HG03457 (cell line): ENCODE measurements at regions not wholly inside any gene's neighbourhood (a gene's known extent, or its start where the extent isn't known, plus 50 kb on each side); places are given as distances from the start of the nearest gene placed in this dataset.
"Not testable (repeated sequence)": the region's sequence is repeated elsewhere in the genome, so short reads cannot be mapped to it uniquely, and the experiment has no call there.

Experiments
- ATAC-seq: cut with Tn5 transposase; IDR thresholded peaks from one replicate; pipeline ENCODE4 v1.9.1; 2021; ENCODE audit warnings: moderate number of reproducible peaks; ENCODE audit not compliant: unreplicated experiment

DNA sequence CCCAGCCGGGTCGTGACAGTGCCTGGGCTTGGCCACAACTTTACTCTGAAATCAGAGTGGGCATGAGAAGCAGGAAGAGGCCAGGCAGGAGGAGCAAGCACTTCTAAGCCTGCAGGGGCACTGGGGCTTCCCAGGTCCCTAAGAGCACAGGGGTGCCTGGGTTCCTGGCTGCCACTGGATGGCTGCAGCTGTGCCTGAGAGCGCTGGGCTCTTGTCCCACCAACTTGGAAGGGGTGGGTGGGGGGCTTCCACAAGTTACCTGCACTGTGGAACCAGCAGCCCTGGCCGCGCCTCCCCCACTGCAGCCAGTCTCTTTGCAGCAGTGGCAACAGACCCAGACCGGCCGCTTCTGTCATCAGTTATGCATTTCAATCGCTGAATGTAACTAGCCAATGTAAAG lies 434.7 kb upstream of the GRM3 start:
- no peak for ATAC-seq

DNA sequence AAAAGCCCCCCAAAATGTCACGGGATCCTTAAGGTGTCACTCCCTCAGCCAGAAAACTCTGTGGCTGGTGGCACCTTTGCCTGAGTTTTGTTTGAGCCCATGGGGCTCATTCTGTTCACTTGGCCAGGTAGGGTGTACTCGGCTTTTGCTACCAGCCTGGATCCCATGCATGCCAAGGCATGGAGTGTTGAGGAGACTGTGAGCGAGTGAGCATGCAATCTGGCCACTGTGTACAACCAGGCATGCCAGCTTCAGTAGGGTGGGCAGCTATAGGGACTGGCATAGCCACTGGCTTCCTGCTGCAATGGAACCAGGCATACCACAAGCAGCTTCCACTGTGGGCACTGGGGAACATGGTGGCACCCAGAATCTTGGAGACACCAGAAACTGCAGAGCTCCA lies 436.0 kb upstream of the GRM3 start:
- no peak for ATAC-seq

DNA sequence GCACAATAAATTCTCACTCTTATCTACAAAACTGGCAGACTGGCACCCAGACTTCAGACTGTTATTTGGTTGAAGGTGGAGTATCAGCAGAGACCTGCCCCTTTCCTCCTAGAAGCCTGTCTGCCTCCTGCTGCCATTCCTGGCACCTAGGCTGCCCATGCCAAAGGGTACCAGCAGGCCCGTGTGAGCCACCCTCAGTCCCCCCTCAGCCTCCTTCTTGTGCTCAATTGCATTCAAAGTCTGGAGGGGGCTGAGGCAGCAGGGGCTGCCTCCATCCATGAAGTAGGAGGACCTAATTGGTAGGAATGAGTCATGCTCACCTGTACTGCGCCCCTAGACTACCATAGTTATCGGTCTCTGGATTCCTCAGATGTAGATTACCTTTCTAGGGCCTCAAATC lies 440.9 kb upstream of the GRM3 start:
- ATAC-seq = no peak

DNA sequence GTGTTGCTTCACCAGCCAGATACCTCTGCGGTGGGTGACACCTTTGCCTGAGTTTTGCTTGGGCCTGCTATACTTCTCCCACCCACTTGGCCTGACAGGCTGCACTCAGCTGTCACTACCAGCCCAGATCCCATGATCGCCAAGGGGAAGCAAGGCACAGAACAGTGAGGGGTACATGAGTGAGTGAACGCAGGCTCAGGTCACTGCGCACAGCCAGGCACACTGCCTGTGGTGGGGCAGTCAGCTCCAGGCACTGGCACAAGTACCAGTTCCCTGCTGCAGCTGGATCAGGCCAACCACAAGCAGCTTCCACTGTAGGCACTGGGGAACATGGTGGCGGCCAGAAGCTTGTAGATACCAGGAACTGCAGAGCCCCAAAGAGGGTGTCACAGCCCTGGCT lies 441.9 kb upstream of the GRM3 start:
- ATAC-seq = no peak

DNA sequence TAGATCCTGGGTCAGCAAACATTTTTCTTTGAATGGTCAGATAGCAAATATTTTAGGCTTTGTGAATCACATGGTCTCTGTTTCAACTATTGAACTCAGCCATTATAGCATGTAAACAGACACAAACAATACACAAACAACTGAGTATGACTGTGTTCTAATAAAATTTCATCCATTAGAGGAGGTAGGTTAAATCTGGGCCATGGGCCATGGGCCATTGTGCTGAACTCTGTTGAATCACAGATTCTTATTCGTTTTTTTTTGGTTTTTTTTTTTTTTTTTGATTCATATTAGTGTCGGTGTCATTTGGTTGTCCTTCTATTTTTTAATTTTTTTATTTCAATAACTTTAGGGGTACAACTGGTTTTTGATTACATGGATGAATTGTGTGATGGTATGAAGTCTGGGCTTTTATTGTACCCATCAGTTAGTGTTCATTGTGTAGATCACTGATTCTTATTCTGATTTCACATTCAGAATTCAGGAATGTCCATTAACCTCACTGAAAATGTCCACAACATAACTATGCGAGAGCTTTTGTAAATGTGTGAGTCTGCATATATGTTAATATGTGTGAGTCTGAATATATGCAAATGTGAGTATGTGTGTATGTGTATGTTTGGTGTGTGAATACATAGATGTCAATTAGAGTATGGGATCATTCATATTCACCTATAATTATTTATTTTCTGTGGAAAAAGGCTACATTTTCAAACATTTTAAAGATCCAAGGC lies 443.7 kb upstream of the GRM3 start:
- ATAC-seq = no peak

DNA sequence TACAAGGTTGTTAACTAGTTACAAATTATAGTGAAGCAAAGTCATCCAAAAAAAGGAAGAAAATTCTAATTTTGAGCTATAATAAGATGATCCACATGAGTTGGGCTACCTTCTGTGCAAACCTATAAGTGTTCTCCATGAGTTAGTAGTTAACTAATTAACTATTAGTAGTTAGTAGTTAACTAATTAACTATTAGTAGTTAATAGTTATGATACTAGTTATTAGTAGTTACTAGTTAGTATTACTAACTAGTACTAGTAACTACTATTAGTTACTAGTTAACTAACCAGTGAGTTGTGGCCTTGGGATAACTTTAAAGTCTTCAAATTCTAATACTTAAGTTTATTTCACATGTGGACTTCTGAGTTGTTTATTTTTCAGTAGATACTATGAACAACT lies 453.4 kb upstream of the GRM3 start:
- no peak for ATAC-seq

DNA sequence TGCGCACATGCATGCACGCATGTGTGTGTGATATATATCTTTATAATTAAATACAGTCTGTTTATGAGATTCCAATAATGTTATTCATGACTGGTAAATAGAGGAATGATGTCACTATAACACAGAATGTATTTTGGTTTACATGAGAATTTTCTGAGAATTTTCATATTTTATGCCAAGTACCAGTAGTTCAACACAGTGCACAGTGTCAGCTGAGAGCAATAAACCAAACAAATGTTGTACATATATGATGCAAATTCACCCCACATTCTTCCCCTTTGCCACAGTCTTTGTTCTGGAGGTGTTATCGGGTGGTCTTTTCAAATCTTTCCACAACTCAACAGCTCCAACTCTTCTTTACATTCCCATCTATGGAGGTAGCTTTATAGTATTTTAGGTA lies 462.2 kb upstream of the GRM3 start:
- ATAC-seq = no peak

DNA sequence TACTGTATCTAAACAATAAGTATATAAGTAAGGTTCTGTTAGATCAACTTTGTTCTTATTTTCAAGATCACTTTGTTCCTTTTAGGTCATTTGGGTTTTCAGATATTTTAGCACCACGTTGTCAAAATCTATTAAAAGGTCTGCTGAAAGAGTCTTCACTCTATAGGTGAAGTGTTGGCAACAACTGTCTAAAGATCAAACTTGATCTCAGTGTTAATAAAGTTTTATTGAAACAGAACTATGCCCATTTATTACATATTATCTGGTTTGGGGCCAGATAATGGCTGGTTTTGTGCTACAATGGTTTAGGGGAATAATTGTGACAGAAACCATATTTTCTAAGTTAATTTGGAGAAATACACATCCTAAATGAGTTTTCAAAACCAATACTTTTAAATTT lies 478.9 kb upstream of the GRM3 start:
- ATAC-seq = no peak

DNA sequence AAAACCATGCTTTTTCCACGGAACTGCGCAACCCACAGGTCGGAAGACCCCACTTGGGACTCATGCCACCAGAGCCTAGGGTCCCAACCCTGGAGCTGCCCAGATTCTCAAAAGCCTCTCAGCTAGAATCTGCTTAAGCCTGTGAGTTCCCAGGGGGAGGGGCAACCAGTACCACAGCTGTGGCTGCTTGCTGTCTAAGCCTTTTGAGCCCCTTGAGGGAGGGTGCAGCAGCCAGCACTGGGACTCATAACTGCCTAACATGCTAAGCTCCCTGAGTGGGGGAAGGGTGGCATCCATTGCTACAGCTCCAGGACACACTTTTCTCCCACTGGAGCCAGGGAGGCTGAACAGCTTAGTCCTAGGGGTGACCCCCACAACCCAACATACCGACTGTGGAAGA lies 485.6 kb upstream of the GRM3 start:
- ATAC-seq = no peak

DNA sequence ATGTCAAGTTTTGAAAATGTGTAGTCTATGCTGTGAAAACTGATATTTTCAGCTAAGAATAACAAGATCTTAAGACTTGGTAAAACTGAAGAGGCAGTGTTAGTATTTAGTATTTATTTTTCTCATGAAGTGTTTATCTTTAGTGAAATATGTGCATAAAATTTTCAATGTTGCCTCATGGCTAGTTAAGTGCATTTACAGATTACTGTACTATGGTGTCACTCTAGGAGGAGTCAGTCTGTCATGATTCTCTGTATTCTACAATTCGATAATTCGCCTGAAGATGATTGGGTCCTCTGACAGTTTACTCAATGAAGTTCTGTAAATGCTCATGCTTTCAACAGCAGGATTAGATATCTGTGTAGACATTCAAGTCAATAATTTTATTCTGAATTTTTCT lies 488.1 kb upstream of the GRM3 start:
- ATAC-seq = no peak

DNA sequence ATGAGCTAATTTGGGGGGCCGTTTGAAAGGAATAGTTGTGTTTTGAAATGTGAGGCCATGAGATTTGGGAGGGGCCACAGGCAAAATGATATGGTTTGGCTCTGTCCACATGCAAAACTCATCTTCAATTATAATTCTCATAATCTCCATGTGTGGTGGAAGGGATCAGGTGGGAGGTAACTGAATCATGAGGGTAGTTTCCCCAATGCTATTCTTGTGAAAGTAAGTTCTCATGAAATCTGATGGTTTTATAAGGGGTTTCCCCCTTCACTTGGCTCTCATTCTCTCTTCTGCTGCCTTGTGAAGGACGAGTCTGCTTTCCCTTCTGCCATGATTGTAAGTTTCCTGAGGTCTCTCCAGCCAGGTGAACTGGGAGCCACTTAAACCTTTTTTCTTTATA lies 490.8 kb upstream of the GRM3 start:
- no peak for ATAC-seq

DNA sequence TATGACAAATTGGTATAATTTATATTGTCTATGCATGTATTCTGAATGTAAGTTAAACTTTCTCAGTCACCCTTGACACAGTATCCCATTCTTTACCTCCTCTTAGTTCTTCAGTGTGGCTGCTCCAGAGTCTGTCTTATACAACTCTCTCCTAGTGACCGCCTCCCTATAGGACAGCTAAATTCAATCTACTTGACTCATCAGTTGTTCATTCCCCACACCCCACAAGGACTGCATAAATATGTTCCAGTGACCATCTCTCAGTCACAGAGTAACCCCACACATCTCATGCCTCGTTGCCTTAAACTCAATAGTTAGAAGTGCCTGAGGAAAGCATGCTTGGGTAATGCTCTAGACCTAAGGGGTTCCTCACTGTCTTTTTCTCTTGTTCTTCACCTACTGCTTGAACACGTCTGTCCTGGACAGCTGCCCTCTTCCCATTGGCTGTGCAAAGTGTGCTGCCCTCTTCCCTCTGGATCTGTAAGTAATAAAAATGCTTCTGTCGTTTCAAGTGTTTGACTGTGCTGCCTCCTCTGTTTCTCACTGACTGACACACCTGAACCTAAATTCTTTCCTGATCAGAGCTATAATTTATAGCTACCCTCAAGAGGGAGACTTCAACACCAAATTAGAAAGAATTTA lies 494.6 kb upstream of the GRM3 start:
- ATAC-seq = no peak

DNA sequence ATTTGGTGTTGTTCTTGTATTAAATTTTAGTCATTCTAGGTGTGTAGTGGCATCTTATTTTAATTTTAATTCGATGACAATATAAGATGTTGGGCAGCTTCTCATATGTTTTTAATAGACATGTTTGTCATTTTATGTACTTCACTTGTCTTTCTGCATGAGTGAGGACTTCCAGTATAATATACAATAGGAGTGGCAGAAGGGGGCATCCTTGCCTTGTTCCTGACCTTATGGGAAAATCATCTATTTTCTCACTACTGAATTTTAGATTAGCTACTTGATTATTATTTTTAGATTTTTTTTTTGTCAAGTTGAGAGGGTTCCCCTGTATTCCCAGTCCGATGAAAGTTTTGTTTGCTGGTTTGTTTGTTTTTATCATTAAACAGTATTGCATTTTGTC lies 495.2 kb upstream of the GRM3 start:
- ATAC-seq = no peak

DNA sequence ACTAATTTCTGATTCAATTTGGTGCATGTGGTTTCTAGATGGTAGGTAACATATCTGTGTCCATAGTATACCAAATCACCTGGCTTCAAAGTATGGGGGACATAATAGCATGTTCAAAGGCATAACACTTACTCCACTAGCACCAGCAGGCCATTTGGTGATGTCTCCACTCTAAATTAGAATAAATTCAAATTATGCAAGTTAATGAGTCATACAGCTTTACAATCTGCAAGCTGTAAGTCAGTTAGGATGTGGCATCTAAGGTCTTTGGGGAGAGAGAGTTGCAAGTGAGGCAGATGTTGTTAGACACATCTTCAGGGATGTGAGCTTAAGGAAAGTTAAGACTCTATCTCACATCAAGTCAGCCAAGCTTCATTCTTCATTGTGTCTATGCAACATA lies 506.4 kb upstream of the GRM3 start:
- no peak for ATAC-seq

DNA sequence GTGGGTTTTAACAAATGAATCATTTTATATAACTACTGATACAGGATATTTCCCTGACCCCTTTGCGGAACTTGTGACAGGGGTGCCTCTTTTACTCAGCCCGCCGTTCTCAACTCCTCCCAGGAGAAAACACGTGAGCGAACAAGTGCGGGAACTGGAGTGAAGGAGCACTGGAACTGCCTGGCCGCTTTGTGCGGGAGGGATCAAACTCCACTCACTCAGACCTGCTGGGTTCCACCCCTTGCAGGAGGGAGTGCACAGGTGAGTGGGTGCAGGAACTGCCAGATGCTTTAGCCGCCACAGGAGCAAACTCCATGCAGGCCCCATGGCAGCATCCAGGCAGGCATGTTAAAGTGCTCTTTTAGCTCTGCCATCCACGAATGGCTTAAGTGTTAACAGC lies 513.4 kb upstream of the GRM3 start:
- no peak for ATAC-seq

DNA sequence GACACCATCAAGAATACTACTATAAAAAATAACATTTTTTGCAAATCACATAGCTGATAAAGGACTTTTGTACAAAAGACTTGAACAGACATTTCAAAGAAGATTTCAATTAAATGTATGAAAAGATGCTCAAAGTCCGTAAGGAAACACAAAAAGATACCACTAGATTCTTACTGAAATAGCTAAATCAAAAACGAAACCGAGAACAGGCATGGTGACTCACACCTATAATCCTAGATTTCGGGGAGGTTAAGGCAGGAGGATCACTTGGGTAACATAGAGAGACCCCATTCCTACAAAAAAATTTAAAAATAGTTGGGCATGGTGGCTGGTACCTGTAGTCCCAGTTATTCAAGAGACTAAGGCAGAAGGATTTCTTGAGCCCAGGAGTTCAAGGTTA lies 520.2 kb upstream of the GRM3 start:
- no peak for ATAC-seq

DNA sequence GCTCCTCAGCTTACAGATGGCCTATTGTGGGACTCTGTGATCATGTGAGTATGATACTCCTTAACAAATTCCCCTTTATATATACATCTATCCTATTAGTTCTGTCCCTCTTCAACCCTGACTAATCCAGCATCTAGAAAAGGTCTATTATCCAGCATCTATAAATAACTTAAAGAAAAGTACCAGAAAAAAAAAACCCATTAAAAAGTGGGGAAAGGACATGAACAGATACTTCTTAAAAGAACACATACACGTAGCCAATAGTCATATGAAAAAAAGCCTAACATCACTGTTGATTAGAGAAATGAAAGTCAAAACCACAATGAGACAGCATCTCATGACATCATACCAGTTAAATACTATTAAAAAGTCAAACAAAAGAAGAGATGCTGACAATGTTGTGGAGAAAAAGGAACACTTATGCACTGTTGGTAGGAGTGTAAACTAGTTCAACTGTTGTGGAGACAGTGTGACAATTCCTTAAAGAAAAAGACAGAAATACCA lies 549.5 kb upstream of the GRM3 start:
- no peak for ATAC-seq

DNA sequence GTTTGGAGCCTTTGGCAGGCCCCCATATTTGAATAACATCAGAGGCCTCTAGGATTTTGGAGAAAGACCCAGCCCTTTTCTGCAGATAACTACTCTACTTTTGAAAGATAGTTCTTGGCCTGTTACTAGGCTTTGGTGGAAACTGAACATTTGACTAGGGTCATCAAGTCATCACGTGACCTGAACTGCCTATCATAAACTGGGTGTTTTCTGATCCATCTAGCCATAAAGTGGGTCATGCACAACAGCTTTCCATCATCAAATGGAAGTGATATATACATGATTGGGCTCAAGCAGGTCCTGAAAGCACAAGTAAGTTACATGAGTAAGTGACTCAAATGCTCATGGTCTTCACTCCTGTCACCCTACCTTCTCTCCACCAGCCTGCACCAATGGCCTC lies 552.3 kb upstream of the GRM3 start:
- no peak for ATAC-seq

DNA sequence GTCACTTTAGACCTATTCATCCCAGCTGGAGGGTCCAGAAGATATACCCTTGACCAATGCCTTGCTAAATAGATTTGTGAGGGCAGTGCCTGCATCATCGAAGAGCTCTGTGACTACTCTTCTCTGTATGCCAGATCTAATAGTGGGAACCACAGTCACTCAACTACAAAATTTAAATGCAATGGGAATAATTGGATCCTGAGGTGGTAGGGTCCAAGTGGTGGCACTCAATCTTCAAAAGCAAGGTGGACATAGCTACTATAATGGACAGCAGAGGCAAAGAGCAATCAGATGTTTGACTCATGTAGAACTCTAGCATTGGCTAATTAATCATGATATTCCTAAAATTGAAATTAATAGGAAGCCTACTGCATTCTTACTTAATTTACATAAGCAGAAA lies 554.3 kb upstream of the GRM3 start:
- ATAC-seq = no peak

DNA sequence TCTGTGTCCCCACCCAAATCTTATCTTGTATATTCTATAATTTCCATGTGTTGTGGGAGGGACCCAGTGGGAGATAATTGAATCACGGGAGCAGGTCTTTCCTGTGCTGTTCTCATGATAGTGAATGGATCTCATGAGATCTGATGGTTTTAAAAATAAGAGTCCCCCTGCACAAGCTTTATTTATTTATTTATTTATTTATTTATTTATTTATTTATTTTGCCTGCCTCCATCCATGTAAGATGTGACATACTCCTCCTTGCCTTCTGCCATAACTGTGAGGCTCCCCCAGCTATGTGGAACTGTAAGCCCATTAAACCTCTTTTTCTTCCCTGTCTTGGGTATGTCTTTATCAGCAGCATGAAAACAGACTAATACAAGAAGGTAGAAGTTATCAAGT lies 579.1 kb upstream of the GRM3 start:
- ATAC-seq = not testable (repeated sequence)

DNA sequence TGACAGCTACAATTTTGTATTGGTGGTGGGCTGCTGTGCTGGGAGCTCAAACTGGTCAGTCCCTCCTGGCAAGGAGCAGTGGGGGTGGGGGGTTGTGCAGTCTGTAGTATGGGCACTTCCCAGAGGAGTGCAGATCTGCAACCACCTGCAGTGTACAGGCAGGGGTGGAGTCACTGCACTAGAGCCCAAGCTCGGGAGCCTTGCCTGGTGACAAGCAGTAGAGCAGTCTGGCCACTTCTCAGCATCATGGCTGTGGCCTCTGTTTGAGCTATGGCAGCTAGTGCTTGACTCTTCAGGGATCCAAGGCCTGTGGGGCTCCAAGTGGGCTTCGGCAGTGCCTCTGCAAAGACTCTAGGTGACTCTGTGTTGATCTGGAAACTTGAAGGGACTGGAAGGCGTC lies 585.1 kb upstream of the GRM3 start:
- no peak for ATAC-seq

DNA sequence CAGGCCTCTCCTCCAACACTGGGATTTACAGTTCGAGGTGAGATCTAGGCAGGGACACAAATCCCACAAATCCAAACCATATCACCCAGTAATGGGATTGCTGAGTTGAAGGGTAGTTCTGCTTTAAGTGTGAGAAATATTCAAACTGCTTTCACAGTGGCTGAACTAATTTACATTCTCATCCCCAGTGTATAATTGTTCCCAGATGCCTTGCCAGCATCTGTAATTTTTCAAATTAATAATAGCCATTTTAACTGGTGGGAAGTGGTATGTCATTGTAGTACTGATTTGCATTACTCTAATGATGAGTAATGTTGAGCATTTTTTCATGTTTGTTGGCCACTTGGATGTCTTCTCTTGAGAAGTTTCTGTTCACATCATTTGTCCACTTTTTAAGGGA lies 592.8 kb upstream of the GRM3 start:
- no peak for ATAC-seq

DNA sequence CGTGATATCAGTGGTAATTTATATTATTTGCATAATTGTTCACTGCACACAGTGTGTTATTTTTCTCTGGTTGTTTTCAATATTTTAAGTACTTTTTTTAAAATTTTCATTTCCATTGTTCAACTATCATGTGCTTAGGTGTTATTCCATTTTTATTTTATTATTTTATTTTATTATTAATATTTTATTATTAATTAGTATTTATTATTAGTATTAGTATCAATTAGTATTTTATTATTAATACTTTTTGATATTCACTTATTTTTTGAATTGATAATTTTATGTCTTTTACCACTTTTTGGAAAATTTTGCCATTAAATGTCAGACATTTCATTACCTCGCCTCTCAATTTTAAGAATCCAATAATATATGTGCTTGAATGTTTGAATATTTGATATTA lies 593.8 kb upstream of the GRM3 start:
- ATAC-seq = no peak
